Epithelial cell of esophagus (primary cell): ENCODE measurements at regions not wholly inside any gene's neighbourhood (a gene's known extent, or its start where the extent isn't known, plus 50 kb on each side); places are given as distances from the start of the nearest gene placed in this dataset.

Experiments
- DNase-seq: peaks from one replicate; pipeline ENCODE4 v3.0.0; 2010; ENCODE audit warnings: low read depth
- H3K4me3 ChIP-seq: 2 replicates; pipeline ENCODE4 v1.5.1; 2011; ENCODE audit warnings: mild to moderate bottlenecking, low read length, control low read depth
- TF ChIP-seq, protein P1 (sequence below): IDR thresholded peaks from 2 replicates; pipeline ENCODE4 v1.5.1; 2011; ENCODE audit warnings: low read depth, mild to moderate bottlenecking, low read length, control low read depth, inconsistent platforms; ENCODE audit not compliant: insufficient read depth; ENCODE audit errors: missing control alignments

DNA sequence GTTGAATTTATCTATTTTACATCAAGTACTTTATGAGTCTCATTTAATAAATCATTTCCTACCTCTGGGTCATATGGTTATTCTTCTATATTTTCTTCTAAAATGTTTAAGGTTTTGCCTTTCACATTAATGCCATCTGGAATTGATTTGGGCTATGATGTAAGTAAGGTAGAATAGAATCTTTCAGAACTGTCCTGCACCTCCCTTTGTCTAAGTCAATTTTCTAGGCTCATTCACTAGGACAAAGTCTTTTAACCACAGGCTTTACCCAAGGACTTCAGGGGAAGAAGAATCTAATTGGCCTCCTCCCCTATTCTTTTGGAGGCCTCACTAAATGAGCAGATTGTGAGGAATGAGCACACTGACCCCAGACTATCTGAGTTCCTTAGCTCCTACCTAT lies 146.0 kb downstream of the BBOX1 start:
- TF ChIP-seq, protein P1, sequence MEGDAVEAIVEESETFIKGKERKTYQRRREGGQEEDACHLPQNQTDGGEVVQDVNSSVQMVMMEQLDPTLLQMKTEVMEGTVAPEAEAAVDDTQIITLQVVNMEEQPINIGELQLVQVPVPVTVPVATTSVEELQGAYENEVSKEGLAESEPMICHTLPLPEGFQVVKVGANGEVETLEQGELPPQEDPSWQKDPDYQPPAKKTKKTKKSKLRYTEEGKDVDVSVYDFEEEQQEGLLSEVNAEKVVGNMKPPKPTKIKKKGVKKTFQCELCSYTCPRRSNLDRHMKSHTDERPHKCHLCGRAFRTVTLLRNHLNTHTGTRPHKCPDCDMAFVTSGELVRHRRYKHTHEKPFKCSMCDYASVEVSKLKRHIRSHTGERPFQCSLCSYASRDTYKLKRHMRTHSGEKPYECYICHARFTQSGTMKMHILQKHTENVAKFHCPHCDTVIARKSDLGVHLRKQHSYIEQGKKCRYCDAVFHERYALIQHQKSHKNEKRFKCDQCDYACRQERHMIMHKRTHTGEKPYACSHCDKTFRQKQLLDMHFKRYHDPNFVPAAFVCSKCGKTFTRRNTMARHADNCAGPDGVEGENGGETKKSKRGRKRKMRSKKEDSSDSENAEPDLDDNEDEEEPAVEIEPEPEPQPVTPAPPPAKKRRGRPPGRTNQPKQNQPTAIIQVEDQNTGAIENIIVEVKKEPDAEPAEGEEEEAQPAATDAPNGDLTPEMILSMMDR: no peak
- no peak overlapping the region for H3K4me3 ChIP-seq
- DNase-seq: no peak

DNA sequence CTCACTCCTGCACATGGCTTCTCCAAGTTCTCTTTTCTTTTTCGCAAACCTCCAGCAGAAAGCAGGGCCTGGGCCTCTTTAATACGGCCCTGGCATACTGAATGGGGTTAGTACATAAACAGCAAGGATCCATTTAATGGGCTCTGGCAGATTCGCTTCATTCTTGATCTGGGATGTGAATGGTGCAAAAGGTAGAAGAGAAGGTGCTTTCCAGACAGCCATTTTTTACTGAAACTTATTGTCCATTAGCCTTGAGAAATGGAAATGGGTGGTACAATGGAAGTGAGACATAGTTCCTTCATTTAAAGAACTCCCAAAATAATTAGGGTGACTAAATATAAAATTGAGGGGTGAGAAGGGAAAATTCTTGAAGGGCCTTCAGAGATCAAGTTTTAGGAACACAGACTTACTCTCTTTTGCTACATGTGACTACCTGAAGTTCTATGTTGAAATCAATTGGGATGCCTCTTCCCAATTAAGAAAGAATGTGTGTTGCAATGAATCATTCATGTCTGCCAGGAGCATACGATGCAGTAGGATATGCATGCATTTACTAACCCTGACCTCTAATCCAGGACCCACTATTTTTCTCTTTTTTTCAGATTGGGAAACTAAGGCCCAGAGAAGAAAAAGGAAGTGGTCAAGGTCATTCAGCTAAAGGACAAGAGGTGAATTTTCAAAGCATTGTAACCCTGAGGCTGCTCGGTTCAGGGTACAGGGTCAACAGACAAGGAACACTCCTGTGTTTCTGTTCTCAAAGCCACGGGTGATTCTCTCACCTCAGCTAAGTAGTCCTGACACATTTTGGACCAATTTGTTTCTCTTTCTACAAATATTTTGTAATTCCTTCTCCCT lies 144.1 kb downstream of the BBOX1 start:
- peak; percentile 73 for DNase-seq
- H3K4me3 ChIP-seq: no peak overlapping the region
- TF ChIP-seq, protein P1: no peak

DNA sequence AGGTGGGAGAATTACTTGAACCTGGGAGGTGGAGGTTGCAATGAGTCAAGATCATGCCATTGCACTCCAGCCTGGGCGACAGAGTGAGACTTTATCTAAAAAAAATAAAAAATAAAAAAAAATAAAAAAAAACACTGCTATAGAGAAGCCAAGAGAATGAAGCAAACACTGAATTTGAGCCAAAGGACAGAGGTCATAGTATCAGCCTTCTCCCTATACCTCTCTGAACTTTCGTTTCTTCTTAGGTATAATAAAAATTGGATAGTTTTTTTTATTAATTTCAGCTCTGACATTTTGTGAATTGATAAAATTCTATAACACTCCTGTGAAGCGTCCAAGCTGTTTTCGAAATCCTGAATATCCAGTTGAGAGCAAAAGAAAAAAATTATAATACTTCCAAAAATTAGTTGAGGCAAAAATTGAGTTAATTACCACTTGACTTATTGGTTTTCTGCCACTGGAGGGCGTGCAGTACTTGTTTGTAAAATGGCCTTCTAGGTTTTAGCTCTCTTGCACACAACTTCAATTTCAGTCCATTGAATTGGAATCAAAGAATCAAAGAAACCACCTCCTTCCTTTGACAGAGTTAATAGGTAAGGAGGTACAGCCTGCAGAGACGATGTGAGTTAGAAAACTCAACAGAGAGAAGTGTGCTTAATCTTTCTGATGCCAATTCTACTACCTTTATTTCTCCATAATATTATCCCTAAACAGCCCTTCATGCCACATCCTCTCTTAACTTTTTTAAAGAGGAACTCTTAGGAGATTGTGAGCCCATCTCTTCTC lies 143.2 kb downstream of the BBOX1 start:
- TF ChIP-seq, protein P1: peak; percentile 66
- DNase-seq: peak; percentile 77
- no peak overlapping the region for H3K4me3 ChIP-seq

DNA sequence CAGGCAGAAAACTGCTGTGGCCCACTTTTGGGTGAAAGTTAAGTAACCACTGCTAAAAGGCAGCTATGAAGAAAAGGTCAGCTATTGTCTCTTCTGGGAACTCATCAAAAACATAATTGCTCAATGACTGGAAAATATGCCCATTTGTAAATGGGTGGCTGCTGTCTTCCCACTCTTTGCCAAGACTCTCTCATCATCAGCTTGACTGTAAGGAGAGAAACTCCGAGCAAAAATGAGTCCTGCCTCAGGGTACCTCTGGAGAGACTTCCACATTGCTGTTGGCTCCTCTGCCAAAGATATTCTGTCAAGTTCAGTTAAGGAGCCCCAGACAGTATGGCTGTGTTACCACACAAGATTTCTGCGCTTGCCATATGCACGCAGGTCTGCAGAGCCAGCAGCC lies 138.7 kb downstream of the BBOX1 start:
- no peak for DNase-seq
- TF ChIP-seq, protein P1: no peak
- H3K4me3 ChIP-seq: no peak overlapping the region

DNA sequence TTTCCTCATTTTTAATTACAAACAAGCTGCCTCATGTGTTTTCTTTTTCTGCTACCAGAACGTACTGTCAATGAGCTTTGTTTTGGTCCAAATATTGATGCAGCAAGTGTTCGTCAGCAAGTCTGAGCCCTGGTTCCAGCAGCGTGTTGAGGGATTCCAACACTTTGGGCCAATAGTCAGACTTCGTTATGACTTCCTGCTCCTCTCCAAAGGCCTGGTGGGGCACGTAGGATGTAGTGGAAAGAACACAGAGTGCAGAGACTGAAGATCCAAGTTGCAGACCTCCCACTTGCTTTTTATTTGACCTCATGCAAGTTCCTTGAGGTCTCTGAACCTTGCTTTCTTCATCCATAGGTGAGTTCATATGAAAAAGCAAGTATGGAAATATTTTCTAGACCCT lies 138.2 kb downstream of the BBOX1 start:
- no peak for DNase-seq
- TF ChIP-seq, protein P1: no peak
- no peak overlapping the region for H3K4me3 ChIP-seq
